Testis (tissue), 2 donors: ENCODE measurements at regions not wholly inside any gene's neighbourhood (a gene's known extent, or its start where the extent isn't known, plus 50 kb on each side); places are given as distances from the start of the nearest gene placed in this dataset.

ENCODE experiments used
- POLR2A ChIP-seq: fragments of 450-650 bp; IDR thresholded peaks from one replicate; pipeline ENCODE4 v1.6.1; 2017; ENCODE audit warnings: antibody characterized with exemption, mild to moderate bottlenecking, moderate library complexity
- TF ChIP-seq, protein P1 (sequence below), 3 experiments: fragments of 450-650 bp in 2 of 3; fragments of 200-600 bp in 1 of 3; sonication (generic) in 1 of 3; IDR thresholded peaks; one replicate each; pipeline ENCODE4 v1.5.1; 2016 to 2019; ENCODE audit warnings: antibody characterized with exemption in 3 of 3, mild to moderate bottlenecking in 2 of 3, moderate library complexity in 1 of 3

DNA sequence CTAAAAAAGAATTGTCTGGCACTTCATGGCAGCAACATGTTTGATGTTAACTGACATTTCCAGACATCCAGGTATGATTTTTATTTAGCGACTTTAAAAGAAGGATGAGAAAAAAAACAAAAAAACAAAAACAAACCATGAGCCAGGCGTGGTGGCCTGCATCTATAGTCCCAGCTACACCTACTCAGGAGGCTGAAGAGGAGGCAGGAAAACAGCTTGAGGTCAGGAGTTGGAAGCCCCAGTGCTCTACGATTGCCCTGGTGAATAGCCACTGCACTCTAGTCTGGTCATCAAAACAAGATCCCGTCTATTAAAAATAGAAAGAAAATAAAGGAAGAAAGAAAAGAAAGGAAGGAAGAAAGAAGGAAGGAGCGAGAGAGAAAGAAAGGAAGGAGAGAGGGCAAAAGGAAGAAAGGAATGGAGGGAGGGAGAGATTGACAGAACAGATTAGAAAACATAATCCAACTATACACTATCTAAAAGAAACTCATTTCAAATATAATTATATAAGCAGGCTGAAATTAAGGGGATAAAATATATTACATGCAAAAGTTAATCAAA is 141.6 kb downstream of the TRIM27 start:
- TF ChIP-seq, protein P1, sequence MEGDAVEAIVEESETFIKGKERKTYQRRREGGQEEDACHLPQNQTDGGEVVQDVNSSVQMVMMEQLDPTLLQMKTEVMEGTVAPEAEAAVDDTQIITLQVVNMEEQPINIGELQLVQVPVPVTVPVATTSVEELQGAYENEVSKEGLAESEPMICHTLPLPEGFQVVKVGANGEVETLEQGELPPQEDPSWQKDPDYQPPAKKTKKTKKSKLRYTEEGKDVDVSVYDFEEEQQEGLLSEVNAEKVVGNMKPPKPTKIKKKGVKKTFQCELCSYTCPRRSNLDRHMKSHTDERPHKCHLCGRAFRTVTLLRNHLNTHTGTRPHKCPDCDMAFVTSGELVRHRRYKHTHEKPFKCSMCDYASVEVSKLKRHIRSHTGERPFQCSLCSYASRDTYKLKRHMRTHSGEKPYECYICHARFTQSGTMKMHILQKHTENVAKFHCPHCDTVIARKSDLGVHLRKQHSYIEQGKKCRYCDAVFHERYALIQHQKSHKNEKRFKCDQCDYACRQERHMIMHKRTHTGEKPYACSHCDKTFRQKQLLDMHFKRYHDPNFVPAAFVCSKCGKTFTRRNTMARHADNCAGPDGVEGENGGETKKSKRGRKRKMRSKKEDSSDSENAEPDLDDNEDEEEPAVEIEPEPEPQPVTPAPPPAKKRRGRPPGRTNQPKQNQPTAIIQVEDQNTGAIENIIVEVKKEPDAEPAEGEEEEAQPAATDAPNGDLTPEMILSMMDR (IDR thresholded peaks at IDR 0.05) = no peak
- no peak for TF ChIP-seq POLR2A
